Fibroblast of skin of back (primary cell): ENCODE measurements at regions not wholly inside any gene's neighbourhood (a gene's known extent, or its start where the extent isn't known, plus 50 kb on each side); places are given as distances from the start of the nearest gene placed in this dataset.

ENCODE experiments used
- DNase-seq: peaks from one replicate; pipeline ENCODE4 v3.0.0-alpha.2; 2013

DNA sequence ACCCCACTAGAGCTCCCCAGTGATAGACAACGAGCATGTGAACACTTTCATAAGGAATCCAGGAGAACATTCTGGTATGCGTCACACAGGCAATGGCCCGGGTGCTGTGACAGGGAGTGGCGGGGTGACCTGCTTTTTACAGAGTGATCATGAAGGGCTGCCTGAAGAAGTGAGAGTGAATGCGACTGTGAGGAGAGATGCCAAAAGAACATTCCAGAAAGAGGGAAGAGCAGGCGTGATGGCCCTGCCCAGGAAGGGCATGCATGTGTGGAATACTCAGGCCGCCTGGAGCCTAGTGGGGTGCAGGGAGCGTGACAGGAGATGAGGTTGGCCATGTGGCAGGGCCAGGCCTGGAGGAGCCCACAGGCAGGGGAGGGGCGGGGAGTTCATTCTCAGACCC lies 53.8 kb downstream of the FZD10 start:
- no peak for DNase-seq

DNA sequence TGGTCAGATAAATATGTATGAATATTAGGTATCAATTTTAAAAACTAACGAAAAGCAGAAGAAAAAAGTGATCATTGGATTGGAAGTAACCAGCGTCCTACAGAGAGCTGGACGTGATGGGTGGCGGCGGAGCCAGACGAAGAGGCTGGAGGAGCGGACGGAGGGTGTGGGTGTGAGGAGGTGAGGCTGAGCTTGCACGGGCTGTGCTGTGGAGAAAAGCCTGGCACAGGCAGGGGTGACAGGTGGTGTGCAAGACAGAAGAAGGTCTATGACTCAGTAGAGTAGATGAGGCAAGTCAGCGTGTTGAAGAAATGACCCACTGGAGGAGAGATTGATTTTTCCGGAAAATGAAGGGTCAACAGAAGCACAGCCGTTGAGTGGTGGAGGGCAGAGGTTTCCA lies 56.4 kb downstream of the FZD10 start:
- DNase-seq, result no peak

DNA sequence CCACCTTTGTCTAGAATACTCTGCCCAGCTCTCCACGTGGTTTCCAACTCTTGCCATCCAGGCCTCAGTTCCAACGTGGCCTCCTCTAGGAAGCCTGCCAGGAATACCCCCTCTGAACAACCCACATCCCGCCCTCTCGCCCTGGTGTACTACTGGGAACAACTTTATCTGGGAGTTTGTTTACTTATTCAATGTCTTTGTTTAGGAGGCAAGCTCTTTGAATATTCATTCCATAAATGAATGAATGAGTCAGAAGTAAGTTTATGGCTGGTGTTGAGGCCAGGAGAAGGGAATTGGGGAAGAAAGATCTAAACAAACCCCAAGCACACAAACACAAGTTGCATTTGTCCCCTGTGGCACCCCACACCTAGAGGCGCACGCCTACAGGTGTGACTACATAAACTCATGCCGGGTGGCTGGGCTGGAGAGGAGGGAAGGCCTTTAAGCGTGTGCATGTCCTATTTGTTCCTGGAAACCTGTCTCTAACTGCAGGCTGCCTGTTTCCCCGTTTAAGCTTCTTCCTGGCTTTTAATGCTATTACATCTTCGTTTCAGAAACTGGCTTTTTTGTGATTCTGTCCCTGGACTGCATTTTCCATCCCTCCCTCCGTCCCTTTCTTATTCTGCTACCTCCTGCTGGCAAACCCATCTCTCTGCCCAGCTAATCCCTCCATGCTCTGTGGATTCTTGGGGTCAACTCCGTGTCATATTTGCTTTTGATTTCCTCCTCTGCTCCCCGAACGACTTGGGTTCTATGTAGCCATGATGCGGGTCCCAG lies 57.9 kb downstream of the FZD10 start:
- no peak for DNase-seq

DNA sequence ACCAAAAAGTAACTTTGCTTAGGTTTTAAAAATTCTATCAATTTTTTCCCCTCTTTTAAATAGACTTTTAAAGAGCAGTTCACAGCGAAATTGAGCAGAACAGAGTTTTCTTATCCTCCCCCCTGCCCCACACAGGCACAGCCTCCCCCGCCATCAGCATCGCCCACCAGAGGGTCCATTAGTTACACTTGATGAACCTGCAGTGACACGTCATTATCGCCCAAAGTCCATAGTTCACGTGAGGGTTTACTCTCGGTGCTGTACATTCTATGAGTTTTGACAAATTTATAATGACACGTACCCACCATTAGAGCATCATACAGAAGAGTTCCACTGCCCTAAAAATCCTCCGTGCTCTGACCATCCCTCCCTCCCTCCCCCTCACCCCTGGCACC lies 58.4 kb downstream of the FZD10 start:
- DNase-seq, result no peak

DNA sequence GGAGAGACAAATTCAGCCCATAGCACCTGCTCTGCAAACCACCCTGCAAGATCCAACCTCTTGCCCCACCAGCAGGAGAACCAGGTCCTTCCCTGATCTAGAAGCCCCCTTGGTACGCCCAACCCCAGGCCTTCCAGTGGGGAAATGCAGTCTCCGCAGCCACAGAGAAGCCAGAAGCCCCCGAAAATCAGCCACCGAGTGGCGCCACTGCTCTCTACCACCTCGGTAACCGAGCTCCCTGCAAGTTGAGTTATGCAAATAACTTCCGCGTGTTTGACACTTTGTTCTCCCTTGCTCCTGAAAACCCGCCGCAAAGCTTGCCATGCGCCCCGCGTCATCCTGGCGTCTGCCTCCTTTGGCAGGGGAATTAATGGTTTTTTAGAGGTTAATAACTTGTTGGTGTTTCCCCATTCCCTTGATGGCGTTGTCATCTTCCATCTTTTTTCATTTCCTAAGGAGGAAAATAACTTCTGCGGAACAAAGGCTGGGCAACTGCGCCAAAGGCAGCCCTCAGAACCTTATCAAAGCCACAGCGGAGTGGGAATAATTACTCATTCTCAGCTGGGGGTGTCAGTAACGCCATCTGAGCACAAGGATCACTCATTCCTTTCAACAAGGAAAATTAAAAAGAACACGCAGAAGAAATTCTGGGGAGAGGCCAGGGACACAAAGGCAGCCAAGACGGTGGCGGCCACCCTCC lies 60.4 kb downstream of the FZD10 start:
- no peak for DNase-seq

DNA sequence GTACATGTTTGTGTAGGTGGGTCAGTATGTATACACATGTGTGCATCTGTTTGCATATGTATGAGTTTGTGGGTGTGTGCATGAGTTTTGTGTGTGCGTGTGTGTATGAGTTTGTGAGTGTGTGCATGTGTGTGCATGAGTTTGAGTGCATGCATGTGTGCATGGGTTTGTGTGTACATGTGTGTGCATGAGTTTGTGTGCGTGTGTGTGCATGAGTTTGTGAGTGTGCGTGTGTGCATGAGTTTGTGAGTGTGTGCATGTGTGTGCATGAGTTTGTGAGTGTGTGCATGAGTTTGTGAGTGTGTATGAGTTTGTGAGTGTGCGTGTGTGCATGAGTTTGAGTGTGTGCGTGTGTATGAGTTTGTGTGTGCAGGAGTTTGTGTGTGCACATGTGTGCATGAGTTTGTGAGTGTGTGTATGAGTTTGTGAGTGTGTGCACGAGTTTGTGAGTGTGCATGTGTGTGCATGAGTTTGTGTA lies 61.5 kb downstream of the FZD10 start:
- DNase-seq, result no peak

DNA sequence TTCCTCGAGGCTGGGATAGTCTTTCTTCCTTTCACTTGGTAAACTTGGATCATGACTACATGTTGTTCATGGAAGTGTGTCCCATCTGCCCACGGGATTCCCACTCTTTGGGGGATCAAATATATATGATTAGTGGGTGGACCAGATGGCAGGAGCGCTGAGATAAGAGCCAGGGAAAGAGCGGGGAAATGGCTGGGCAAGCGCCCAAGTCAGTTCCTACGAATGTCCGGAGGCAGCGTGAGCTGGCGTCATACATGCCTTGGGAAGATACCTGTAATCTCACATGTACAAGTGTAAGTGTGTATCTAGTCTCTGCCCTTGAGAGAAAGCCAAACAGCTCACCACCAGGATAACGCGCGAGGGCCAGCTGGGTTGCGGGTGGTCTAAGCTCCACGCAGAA lies 62.3 kb downstream of the FZD10 start:
- DNase-seq, result no peak

DNA sequence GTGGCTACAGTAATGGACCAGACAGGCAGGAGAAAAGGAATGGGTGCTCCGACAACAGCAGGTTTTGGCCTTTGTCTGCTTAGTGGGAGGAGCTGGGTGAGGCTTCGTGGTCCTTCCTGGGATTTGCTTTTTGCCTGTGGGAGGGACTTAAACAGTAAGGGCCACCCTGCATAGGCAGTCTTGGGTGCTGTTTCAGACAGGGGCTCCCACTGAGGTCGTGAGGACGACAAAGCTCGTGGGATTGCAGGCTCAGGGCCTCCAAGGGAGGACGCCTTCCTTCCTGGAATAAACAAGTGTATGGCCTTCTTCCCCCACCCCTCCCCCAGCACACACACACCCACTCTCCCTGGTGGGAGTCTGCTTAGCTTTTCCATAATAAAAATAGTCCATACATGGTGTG lies 63.1 kb downstream of the FZD10 start:
- no peak for DNase-seq

DNA sequence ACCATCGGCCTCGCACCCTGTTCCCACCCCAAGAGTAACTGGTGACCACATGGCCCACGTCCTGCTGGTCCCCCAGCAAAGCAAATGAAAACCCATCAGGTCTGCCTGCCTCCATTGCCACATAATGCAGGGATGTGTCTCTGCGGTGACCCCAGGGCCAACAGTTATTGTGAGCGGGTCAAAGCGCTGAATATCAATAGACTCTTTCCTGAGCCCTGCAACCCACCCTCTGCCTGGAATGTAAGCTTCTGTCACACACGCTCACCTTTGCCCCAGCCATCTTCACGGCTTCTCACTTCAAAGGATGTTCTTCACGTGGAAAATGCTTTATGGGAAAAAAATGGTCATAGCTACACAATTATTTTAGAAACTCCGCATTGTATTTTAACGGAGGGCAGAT lies 63.9 kb downstream of the FZD10 start:
- no peak for DNase-seq

DNA sequence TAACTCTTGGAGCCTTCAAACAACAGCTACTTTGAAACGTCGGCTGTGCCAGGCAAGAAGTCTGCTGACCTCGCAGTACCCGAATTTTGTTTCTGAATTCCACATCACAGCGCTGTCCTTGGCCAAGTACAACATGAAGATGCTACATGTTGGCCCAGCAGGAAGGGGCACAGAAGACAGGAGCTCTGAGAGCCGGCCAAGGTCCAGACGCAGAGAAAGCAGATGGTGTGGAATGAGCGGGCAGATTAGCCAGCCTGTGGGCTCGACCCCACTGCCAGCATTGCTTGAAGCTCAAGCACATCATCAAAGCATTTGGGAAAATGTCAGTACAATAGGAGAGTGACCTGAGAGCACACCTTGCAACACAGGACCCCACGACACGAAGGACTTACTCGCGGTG lies 64.5 kb downstream of the FZD10 start:
- no peak for DNase-seq

DNA sequence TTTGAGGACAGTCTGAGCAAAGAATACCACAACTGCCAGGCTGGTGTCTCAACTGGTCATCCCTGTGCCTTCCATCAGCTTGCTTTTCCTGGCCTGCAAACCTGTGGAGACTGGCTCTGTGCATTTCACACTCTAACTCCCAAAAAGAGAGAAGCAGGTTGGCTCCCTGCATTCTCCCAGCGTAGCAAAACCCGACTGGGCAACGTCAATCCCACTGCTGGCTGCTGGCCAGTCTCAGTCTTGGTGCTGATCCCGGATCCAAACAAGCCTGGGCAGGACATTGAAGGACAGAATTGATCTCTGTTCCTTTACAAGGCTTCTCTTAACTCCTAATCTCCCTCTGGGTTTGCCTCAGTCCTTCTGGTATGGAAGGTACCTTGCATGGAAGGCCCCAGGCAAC lies 65.4 kb downstream of the FZD10 start:
- no peak for DNase-seq

DNA sequence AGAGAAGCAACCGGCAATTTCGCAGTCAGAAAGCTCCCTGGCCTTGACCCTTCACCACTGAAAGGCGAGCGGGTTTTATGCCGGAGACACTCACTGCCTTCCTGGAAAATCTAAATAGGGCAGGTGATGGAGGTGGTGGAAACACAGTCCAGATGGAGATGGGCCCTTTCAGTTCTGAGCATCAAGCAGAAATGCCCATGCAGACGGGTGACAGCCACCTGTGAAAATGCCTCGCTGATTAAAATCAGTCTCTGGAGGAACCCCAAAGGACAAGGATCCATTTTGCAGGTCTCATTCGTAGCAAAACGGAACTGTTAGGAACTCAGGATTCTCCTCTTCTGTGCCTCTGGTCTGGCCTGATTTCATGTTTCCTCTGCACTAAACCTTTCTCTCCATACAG lies 74.2 kb downstream of the FZD10 start:
- DNase-seq, result no peak

DNA sequence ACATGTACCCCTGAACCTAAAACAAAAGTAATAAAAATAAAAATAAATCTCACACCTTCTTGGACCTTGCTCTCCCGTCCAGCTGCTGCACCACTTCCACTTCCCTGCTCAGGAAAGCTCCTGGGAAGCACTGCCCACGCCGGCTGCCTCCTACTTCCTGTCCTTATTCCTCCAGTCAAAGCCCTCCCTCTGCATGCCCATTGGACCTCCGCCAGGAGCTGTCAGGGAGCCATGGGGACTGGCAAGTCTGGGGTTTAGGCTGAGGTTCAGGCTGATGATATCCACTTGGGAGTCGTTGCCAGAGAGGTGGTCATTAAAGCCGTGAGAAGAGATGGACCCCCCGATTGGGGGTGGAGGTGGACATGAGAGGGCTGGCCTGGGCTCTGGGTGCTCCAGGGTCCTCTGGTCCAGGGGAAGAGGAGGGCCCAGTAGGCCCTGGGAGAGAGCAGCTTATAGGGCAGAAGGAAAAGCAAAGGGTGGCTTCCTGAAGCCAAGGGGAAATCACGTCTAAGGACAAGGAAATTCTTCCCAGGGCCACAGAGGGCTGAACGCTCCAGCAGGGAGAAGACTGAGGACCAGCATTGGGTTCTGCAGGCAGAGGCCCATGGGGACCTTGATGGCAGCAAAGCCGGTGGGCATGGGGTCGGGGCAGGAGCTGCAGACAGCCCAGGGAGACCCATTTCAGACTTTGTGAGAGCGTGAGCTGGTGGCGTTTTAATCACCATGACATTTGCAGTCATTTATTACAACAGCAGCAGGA lies 78.7 kb downstream of the FZD10 start:
- no peak for DNase-seq

DNA sequence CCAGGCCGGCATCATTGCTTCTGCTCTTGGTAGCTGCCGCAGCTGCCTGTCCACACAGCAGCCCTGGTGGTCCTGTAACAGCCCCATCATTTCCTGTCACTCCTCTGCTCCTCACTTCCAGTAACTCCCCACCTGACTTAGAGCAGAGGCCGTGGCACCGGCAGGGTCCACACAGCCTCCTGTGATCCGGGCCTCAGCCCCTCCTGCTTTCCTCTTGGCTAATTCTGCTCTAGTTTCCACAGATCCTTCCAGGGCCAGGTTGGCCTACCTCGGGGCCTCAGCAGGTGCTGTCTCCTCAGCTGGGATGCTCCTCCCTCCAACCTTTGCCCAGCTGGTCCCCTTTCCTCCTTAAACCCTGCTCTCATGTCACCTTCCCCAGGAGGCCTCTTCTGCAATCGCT lies 80.2 kb downstream of the FZD10 start:
- no peak for DNase-seq

DNA sequence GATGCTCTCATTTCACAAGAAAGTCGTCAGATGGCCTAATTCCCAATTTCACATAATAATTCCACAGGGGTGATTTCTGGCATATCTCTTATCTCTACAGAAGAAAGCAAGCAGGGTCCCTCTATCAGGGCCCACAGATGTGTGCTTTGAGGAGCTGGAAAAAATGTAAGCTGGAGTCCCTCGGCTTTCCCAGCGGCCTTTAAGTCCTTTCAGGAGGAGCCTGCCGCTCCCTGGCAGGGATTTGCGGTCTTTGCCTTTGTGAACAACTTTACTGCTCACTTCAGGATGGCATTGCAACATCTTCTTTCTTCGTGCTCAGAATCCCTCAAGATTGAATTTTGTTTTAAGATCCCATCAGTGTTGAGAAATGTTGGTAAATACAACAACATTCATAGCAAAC lies 83.0 kb downstream of the FZD10 start:
- no peak for DNase-seq

DNA sequence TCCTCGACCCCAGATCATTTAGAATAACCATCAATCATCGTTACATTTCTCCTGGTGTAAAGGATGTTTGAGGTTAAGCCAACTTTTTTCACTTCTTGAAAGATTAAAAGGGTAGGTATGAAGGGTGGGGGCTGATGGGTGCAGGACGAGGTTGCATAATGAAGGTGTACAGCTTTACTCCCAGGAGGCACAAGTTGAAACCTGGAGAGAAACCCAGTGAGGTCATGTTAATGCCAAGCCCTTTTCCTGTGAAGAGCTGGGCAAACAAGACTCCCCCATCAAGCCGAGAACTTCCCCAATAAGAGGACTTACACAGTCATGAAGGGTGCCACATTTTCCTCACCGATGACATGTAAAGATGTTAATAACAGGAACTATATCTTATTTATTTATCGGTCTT lies 84.3 kb downstream of the FZD10 start:
- no peak for DNase-seq

DNA sequence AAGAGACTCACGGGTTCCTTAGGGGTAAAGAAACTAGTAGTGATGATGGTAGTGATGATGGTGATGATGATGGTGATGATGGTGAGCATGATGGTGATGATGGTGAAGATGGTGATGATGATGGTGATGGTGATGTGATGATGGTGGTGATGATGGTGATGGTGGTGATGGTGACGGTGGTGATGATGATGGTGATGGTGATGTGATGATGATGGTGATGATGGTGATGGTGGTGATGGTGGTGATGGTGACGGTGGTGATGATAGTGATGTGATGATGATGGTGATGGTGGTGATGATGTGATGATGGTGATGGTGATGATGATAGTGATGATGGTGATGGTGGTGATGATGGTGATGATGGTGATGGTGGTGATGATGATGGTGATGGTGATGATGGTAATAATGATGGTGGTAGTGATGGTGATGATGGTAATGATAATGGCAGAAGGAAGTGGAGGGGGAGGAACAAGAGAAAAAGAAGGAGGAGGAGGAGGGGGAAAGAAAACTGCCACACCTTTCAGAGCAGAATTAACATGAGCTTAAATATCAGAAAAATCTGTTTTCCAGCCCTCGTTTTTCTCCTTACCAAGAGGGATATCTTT lies 85.5 kb downstream of the FZD10 start:
- DNase-seq, result no peak

DNA sequence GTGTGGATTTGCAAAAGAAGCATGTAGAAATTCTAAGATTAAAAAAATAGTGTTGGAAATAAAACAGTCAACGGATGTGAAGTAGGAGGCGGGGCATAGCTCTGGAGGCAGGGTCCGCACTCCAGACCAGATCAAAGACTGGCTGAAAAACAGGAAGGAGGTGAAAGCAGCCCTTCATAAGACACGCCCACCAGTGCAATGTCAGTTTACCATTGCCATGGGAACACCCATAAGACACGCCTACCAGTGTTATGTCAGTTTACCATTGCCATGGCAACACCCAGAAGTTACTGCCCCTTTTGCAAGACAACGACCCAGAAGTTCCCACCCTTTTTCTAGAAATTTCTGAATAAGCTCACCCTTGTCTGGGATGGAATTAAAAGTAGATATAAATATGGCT lies 87.1 kb downstream of the FZD10 start:
- no peak for DNase-seq

DNA sequence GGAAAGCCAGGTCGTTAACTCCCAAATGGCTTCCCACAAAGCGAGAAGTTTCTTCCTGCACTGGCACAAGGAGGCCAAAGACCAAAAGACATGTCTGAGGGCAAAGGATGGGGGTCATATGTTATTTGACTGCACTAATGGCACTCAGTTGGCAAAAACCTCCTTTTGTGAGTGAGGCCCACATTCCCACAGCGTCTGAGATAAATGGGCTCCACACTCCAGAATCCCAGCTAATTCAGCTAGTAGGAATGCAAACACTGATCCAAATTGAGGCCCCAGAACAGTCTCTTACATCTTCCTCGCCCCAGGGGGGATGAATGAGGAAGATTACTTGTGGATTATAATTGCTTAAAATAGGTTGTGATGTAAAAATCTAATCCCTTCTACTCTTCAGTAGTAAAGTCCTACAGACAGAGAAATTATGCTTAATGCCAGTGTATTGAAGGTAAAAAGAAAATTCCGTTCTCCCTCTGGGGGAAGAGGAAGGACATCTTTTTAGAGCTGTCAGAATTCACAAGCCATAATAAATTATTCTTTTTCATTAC lies 86.4 kb upstream of the PIWIL1 start:
- no peak for DNase-seq

DNA sequence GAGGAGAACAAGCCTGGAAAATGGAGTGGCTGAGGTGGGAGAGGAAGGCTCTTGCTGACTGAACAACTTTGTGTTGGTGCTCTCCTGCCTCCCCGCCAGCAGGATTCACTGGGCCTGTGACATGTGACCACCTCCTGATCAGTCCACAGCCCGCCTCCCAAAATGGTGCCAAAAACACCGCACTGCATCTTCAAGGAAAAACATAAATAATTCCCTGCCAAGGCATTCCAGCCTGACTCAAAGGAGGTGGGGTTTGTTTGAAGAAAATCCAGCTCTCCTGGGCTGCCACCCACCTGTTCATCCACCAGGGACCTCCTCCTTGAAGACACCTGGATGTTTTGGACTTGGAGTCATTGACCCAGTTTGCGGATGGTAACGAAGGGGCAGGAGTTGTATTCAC lies 83.8 kb upstream of the PIWIL1 start:
- no peak for DNase-seq

DNA sequence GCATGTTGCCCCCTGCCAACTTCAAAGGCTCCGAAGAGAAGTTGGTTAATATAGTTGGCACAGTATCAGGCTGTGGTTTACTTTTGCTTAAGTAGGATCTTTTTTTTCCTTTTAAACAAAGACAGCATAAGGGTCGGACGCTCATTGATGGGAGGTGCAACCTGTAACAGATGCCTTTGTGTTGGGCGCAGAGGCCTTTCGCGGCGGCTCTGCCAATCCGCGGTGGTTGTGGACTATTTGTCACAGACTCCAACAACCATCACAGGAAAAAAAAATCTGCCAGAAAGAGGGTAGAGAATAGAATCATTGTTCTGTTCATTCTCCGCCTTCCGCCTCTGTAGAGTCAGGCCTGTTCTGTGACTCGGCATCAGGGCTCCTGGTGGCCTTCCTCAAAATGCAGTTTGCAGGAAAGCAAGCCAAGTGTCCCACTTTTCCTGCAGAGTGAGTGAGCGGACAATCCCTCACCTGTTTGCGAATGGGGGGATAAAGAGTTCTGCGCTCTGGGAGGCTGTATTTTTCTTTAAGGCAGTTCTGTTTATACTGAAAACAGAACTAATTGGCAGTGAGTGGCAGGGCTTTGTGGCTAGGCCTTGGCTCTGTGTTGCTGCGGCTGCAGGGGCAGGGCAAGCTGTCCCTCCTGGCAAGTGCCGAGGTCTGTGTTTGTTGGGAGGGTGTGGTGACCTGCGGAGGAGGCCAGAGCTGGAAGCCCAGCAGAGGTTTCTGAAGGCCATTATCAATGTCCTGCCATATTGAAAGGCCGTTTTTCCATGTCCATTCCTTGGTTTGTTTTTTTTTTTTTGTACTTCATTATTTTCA lies 83.0 kb upstream of the PIWIL1 start:
- no peak for DNase-seq

DNA sequence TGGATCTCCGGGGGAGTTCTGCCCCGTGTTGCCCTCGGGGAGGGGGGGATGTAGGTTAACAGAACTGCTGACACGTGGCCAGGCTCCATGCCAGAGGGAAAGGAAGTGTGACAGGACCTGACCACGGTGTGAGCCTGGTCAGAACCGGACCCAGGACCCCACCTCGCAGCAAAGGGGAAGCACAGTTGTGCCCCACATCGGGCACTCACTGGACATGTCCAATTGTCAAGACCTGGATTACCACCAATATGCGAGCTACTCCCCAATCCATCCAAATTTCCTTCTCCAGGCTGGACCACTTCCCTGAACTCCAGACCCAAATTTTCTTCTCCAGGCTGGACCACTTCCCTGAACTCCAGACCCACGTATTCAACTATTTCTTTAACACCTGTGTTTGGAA lies 78.8 kb upstream of the PIWIL1 start:
- no peak for DNase-seq
